ENCODE measurements at regions not wholly inside any gene's neighbourhood (a gene's known extent, or its start where the extent isn't known, plus 50 kb on each side); places are given as distances from the start of the nearest gene placed in this dataset.

DNA sequence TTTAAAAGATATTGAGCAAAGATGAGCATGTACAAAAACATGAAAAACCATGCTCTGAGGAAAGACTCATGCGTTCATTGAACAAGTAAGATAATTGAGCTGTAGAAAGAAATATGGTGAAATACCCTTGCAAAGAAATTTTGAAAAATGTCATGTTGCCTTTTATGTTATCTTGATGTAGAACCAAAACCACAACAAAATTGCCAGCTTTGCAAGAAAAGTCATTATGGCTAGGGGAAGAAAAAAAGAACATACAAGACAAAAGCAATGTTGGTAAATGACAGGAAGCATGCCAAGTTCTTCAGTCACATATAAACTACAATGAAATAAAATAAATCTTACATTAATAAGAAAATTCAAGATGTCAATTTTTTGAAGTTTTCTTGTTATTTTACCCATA, 368.0 kb downstream of the IRX1 start:
- DNase-seq (ENCODE audit: low spot score in 2 of 2, unreplicated experiment in 2 of 2), result no peak
- Mint-ChIP-seq H3K27ac (no peak overlapping the region), H3K36me3 (no peaks in the 10 kb centered on the region), H3K4me3 (no peak overlapping the region), H3K4me1 (no peaks in the 10 kb centered on the region), H3K27me3 (ENCODE audit: low read depth) (peaks cover 2% of the 10 kb centered on the region), H3K9me3 (peaks cover 18% of the 10 kb centered on the region)
- TF ChIP-seq, protein P1, sequence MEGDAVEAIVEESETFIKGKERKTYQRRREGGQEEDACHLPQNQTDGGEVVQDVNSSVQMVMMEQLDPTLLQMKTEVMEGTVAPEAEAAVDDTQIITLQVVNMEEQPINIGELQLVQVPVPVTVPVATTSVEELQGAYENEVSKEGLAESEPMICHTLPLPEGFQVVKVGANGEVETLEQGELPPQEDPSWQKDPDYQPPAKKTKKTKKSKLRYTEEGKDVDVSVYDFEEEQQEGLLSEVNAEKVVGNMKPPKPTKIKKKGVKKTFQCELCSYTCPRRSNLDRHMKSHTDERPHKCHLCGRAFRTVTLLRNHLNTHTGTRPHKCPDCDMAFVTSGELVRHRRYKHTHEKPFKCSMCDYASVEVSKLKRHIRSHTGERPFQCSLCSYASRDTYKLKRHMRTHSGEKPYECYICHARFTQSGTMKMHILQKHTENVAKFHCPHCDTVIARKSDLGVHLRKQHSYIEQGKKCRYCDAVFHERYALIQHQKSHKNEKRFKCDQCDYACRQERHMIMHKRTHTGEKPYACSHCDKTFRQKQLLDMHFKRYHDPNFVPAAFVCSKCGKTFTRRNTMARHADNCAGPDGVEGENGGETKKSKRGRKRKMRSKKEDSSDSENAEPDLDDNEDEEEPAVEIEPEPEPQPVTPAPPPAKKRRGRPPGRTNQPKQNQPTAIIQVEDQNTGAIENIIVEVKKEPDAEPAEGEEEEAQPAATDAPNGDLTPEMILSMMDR (IDR thresholded peaks at IDR 0.05; ENCODE audit: unreplicated experiment), result no peak

DNA sequence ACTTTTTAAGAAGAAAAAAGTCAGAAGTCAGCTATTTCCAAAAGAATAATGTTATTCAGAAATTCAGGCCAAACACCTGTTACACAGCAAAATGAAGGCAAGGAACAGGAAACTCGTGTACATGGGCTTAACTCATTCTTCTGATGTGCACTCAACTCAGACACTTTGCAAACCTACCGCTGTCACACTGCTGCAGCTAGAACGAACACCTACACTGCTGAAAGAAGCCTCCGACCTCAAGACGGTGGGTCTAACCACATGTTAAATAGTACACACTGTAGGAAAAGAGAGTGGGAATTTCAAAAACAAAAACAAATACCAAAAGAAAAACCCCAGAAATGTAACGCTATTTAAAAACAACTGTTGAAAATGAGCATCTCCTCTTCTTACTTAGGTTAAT, 384.5 kb downstream of the IRX1 start:
- DNase-seq (ENCODE audit: low spot score in 2 of 2, unreplicated experiment in 2 of 2), result no peak
- Mint-ChIP-seq H3K9me3 (peaks cover 15% of the 10 kb centered on the region), H3K4me1 (peaks cover 2% of the 10 kb centered on the region), H3K4me3 (no peak overlapping the region), H3K36me3 (peaks cover 2% of the 10 kb centered on the region), H3K27ac (no peak overlapping the region), H3K27me3 (ENCODE audit: low read depth) (peaks cover 2% of the 10 kb centered on the region)
- TF ChIP-seq, protein P1 (IDR thresholded peaks at IDR 0.05; ENCODE audit: unreplicated experiment), result no peak

DNA sequence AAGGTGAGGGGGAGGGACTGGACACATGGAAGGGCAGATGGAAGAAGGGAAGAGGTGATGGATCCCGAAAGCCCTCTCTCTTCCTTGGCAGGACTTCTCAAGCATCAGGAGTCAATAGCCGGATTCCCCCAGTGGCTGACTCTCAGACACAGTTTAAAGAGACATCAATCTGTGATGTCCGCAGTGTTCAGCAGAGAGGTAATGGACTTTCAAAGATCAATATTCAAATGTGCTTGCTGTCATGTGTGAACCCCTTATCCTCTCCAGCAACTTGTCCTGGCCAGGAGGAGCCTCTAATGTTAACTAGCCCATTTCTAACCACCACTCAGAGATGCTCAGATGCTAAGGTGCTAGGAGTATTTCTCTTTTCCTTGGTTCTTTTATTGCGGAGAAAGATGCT, 392.2 kb downstream of the IRX1 start:
- Mint-ChIP-seq H3K9me3 (peaks cover 6% of the 10 kb centered on the region), H3K27me3 (ENCODE audit: low read depth) (peaks cover 4% of the 10 kb centered on the region), H3K4me1 (no peaks in the 10 kb centered on the region), H3K27ac (no peak overlapping the region), H3K36me3 (peaks cover 2% of the 10 kb centered on the region), H3K4me3 (no peak overlapping the region)
- TF ChIP-seq, protein P1 (IDR thresholded peaks at IDR 0.05; ENCODE audit: unreplicated experiment), result no peak
- no peak for DNase-seq (ENCODE audit: low spot score in 2 of 2, unreplicated experiment in 2 of 2)

DNA sequence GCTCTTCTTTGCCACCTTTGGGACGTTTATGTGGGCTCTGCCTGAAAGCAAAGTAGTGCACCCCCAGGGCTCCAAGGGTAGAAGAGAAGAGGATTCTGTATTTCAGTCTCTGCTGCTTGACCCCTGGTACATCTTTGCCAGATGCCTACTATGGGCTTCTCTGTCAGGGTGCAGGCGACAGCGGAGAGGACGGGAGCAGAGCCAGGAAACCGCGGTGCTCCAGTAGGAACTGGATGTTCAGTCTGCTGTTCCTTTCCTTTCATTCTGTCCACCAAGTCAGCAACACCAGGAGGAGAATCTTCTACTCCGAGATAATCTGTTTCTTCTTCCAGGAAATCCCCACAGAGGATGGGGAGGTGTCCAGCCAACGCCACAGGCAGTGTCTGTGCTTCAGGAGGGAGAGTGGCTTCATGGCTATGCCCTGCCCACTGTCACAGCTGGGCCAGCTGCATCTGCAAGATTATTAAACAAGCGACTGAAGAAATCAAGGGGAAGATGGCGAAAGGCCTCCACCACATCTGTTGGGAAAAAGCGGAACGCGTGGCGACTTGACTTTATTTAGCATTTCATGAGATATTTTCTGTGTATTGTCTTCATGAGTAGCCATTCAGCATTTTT, 398.3 kb downstream of the IRX1 start:
- no peak for DNase-seq (ENCODE audit: low spot score in 2 of 2, unreplicated experiment in 2 of 2)
- Mint-ChIP-seq H3K27ac (no peak overlapping the region), H3K9me3 (peaks cover 9% of the 10 kb centered on the region), H3K36me3 (peaks cover 2% of the 10 kb centered on the region), H3K4me1 (peaks cover 21% of the 10 kb centered on the region), H3K27me3 (ENCODE audit: low read depth) (peaks cover 4% of the 10 kb centered on the region), H3K4me3 (no peak overlapping the region)
- TF ChIP-seq, protein P1 (IDR thresholded peaks at IDR 0.05; ENCODE audit: unreplicated experiment), result no peak

DNA sequence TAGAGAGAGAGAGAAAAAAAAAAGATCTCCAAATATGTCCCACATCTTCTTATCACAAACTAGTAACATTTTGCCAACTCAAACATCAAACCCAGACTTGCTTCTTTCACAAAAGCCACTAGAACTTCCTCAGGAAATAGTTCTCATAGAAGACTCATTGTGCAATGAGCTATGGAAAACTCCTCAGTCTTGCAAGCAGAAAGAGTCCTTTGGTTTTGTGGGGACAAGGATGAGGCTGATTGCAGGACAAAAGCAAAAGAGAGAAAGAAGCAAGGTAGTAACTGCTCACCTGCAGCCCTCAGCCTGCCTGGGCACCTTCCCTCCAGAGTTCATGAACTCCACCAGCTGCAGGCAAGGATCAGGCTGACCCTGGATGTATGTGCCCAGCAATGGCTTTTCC, 399.0 kb downstream of the IRX1 start:
- H3K27me3 Mint-ChIP-seq (ENCODE audit: low read depth), result peaks cover 7% of the 10 kb centered on the region
- TF ChIP-seq, protein P1 (IDR thresholded peaks at IDR 0.05; ENCODE audit: unreplicated experiment), result no peak

More for the DNA sequence above, 399.0 kb downstream of the IRX1 start:
- Mint-ChIP-seq H3K4me1 (peaks cover 21% of the 10 kb centered on the region), H3K4me3 (no peak overlapping the region), H3K27ac (no peak overlapping the region), H3K9me3 (peaks cover 9% of the 10 kb centered on the region), H3K36me3 (peaks cover 2% of the 10 kb centered on the region)
- DNase-seq (ENCODE audit: low spot score in 2 of 2, unreplicated experiment in 2 of 2), result no peak
